Esophagus muscularis mucosa (tissue), 3 donors: ENCODE measurements at regions not wholly inside any gene's neighbourhood (a gene's known extent, or its start where the extent isn't known, plus 50 kb on each side); places are given as distances from the start of the nearest gene placed in this dataset.

Source experiments
- POLR2A ChIP-seq: fragments of 450-650 bp; IDR thresholded peaks from one replicate; pipeline ENCODE4 v1.6.1; 2017; ENCODE audit warnings: antibody characterized with exemption, moderate library complexity, mild to moderate bottlenecking, low read depth
- TF ChIP-seq, protein P1 (sequence below), 3 experiments: fragments of 200-600 bp in 2 of 3; fragments of 450-650 bp in 1 of 3; sonication (generic) in 2 of 3; IDR thresholded peaks; one replicate each; pipeline ENCODE4 v1.5.1; 2017 to 2019; ENCODE audit warnings: antibody characterized with exemption in 3 of 3, mild to moderate bottlenecking in 2 of 3, moderate library complexity in 1 of 3

DNA sequence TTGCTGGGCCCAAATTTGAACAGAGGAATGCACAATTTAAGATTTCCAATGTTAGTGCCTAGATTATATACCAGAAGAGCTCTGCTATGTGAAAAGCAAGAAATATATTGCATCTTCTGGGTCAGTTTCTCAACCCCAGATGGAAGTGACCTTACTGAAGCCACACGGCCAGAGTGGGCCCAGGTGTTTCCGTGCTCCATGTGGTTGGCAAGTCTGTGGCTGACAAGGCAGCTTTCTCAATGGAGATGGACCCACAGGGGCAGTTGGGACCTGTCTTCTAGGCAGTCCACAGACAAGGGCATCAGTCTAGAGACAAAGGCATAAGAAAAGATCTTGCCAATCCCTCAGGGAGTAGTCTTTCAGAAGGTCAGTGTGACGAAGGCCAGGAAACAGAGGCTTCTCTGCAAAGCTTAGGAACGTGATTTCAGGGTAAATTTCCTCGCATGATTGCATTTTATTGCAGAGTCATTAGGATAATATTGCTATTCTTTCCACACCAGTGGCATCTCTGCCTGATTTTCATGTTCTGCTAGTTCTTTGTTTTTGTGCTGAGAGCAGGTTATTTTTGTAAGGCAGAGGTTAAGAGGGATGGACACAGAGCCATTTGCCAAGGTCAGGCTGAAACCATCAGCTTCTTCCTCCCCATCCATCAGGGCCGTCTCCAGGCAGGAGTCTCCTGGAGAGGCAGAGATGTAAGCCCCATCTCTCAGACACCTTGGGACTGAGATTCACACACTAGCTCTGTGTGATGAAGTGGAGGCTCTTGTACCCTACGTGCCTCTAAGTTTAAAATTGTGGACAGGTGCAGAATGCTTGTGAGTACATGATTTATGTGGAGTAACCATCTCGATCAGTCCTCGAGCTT is 202.1 kb downstream of the ANKRD30B start:
- TF ChIP-seq, protein P1, sequence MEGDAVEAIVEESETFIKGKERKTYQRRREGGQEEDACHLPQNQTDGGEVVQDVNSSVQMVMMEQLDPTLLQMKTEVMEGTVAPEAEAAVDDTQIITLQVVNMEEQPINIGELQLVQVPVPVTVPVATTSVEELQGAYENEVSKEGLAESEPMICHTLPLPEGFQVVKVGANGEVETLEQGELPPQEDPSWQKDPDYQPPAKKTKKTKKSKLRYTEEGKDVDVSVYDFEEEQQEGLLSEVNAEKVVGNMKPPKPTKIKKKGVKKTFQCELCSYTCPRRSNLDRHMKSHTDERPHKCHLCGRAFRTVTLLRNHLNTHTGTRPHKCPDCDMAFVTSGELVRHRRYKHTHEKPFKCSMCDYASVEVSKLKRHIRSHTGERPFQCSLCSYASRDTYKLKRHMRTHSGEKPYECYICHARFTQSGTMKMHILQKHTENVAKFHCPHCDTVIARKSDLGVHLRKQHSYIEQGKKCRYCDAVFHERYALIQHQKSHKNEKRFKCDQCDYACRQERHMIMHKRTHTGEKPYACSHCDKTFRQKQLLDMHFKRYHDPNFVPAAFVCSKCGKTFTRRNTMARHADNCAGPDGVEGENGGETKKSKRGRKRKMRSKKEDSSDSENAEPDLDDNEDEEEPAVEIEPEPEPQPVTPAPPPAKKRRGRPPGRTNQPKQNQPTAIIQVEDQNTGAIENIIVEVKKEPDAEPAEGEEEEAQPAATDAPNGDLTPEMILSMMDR (IDR thresholded peaks at IDR 0.05), result no peak
- TF ChIP-seq POLR2A, result no peak
